SU-DHL-6 (cell line): ENCODE measurements at regions not wholly inside any gene's neighbourhood (a gene's known extent, or its start where the extent isn't known, plus 50 kb on each side); places are given as distances from the start of the nearest gene placed in this dataset.

Experiments used
- H2AFZ ChIP-seq: fragments of 200-600 bp; sonication (generic); 2 replicates; pipeline ENCODE4 v1.6.1; 2014; ENCODE audit warnings: low read depth, mild to moderate bottlenecking, moderate library complexity, mixed read lengths, antibody characterized with exemption, low read length; ENCODE audit not compliant: severe bottlenecking
- H3F3A ChIP-seq: fragments of 200-600 bp; shearing (Covaris generic); 2 replicates; pipeline ENCODE4 v1.6.0; 2016; ENCODE audit warnings: antibody characterized with exemption, mild to moderate bottlenecking; ENCODE audit not compliant: insufficient read depth
- H3K27ac ChIP-seq: fragments of 200-600 bp; sonication (generic); 2 replicates; pipeline ENCODE4 v1.5.1; 2016; ENCODE audit warnings: low read depth, mild to moderate bottlenecking, low read length, moderate library complexity, mixed read lengths
- H3K27me3 ChIP-seq: fragments of 200-600 bp; sonication (generic), shearing (Covaris generic); 2 replicates; pipeline ENCODE4 v1.6.0; 2014; ENCODE audit warnings: mild to moderate bottlenecking, low read length
- H3K36me3 ChIP-seq: fragments of 200-600 bp; sonication (generic); 2 replicates; pipeline ENCODE4 v1.6.1; 2014; ENCODE audit warnings: mild to moderate bottlenecking, low read length, mixed read lengths
- H3K4me2 ChIP-seq: fragments of 300-600, 200-600 bp; shearing (Covaris generic), sonication (generic); 2 replicates; pipeline ENCODE4 v1.6.0; 2014; ENCODE audit warnings: low read length, low read depth, mild to moderate bottlenecking; ENCODE audit not compliant: poor library complexity, severe bottlenecking
- H3K4me3 ChIP-seq: fragments of 200-600 bp; sonication (generic); 2 replicates; pipeline ENCODE4 v1.5.1; 2014; ENCODE audit warnings: antibody characterized with exemption, low read length, mild to moderate bottlenecking, mixed read lengths; ENCODE audit not compliant: insufficient read depth, poor library complexity, severe bottlenecking
- H3K79me2 ChIP-seq: fragments of 200-600 bp; sonication (generic); 2 replicates; pipeline ENCODE4 v1.6.1; 2014; ENCODE audit warnings: mild to moderate bottlenecking, low read length, moderate library complexity; ENCODE audit not compliant: insufficient read depth
- H3K9ac ChIP-seq: fragments of 200-600 bp; sonication (generic); 2 replicates; pipeline ENCODE4 v1.7.0; 2014; ENCODE audit warnings: mild to moderate bottlenecking, low read length
- H3K9me2 ChIP-seq: fragments of 200-600 bp; sonication (generic); replicated peaks from 2 replicates; pipeline ENCODE4 v1.6.1; 2014; ENCODE audit warnings: low read length; ENCODE audit not compliant: insufficient read depth
- H3K9me3 ChIP-seq: fragments of 200-600 bp; sonication (generic); 2 replicates; pipeline ENCODE4 v1.6.1; 2014; ENCODE audit warnings: low read length, mixed read lengths; ENCODE audit not compliant: insufficient read depth
- H4K20me1 ChIP-seq: fragments of 200-600 bp; sonication (generic); 2 replicates; pipeline ENCODE4 v1.6.1; 2014; ENCODE audit warnings: low read depth, mild to moderate bottlenecking, antibody characterized with exemption, low read length, moderate library complexity, mixed read lengths
- EZH2phosphoT487 ChIP-seq: fragments of 200-600 bp; sonication (generic), shearing (Covaris generic); conservative IDR thresholded peaks from 2 replicates; pipeline ENCODE4 v1.6.1; 2018; ENCODE audit warnings: mild to moderate bottlenecking, antibody characterized with exemption, low read length, moderate library complexity, mixed read lengths
- TF ChIP-seq, protein P1 (sequence below): fragments of 200-600 bp; sonication (generic); IDR thresholded peaks from one replicate; pipeline ENCODE4 v1.5.1; 2017; ENCODE audit warnings: antibody characterized with exemption, mild to moderate bottlenecking, low read length, moderate library complexity; ENCODE audit not compliant: insufficient read depth, poor library complexity, severe bottlenecking

DNA sequence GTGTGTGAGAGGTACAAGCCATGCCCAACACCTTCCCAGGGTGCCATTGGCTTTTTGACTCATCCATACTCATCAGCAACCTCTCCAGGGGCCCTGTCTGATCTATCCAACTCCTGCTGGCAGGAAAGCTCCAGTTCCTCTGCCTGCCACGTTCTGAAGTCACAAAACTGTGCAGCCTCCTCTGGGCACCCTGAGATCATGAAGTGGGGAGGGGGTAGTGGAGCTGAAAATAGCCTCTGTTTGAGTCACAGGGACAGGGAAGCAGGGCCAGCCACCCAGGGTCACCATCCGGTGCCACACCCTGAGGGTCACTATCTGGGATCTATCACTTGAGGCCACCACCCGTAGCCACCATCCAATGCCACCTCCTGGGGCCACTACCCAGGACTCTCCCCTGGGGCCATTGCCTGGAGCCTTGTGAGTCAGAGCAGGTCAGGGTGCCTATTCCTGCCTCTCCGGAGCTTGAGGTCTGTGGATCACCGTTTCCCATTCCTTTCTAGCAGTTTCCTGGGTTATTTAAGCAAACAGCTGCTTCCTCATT is 172.1 kb downstream of the NUFIP1 start:
- Histone ChIP-seq H3K9ac (no peak overlapping the region), H3K9me3 (no peaks in the 10 kb centered on the region), H2AFZ (no peak overlapping the region), H3K4me3 (no peak overlapping the region), H3K79me2 (no peaks in the 10 kb centered on the region), H3K4me2 (no peak overlapping the region), H3K27ac (no peak overlapping the region), H3K9me2 (no peaks in the 10 kb centered on the region), H4K20me1 (no peaks in the 10 kb centered on the region), H3K27me3 (no peaks in the 10 kb centered on the region), H3K36me3 (no peaks in the 10 kb centered on the region), H3F3A (no peaks in the 10 kb centered on the region)
- TF ChIP-seq EZH2phosphoT487 = no peak
- TF ChIP-seq, protein P1, sequence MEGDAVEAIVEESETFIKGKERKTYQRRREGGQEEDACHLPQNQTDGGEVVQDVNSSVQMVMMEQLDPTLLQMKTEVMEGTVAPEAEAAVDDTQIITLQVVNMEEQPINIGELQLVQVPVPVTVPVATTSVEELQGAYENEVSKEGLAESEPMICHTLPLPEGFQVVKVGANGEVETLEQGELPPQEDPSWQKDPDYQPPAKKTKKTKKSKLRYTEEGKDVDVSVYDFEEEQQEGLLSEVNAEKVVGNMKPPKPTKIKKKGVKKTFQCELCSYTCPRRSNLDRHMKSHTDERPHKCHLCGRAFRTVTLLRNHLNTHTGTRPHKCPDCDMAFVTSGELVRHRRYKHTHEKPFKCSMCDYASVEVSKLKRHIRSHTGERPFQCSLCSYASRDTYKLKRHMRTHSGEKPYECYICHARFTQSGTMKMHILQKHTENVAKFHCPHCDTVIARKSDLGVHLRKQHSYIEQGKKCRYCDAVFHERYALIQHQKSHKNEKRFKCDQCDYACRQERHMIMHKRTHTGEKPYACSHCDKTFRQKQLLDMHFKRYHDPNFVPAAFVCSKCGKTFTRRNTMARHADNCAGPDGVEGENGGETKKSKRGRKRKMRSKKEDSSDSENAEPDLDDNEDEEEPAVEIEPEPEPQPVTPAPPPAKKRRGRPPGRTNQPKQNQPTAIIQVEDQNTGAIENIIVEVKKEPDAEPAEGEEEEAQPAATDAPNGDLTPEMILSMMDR = no peak

DNA sequence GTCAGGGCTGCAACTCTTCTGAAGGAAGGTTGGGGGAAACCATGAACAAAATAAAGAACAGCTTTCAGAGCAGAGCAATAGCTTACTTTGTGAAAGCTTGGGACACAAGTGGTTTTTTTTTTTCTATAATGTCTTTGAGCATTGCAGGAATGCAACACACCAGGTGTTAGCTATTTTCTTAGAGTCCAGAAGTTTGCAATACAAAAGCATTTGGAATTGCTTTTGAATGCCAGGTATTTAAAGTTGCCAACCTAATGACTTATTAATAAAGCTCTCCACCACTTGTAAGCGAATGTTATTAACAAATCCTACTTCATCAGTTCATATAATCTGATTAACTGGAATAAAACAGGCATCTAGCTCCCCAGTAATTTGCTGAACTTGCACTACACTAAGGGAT is 172.6 kb downstream of the NUFIP1 start:
- H3K79me2 ChIP-seq = no peaks in the 10 kb centered on the region
- H3K27me3 ChIP-seq = no peaks in the 10 kb centered on the region
- H3K36me3 ChIP-seq = no peaks in the 10 kb centered on the region
- H3K4me3 ChIP-seq = no peak overlapping the region
- no peak overlapping the region for H2AFZ ChIP-seq
- no peaks in the 10 kb centered on the region for H3K9me2 ChIP-seq
- H3K9me3 ChIP-seq = no peaks in the 10 kb centered on the region
- no peaks in the 10 kb centered on the region for H3F3A ChIP-seq
- no peak overlapping the region for H3K9ac ChIP-seq
- TF ChIP-seq EZH2phosphoT487 = no peak
- TF ChIP-seq, protein P1 = no peak
- no peaks in the 10 kb centered on the region for H4K20me1 ChIP-seq
- H3K4me2 ChIP-seq = no peak overlapping the region
- no peak overlapping the region for H3K27ac ChIP-seq

DNA sequence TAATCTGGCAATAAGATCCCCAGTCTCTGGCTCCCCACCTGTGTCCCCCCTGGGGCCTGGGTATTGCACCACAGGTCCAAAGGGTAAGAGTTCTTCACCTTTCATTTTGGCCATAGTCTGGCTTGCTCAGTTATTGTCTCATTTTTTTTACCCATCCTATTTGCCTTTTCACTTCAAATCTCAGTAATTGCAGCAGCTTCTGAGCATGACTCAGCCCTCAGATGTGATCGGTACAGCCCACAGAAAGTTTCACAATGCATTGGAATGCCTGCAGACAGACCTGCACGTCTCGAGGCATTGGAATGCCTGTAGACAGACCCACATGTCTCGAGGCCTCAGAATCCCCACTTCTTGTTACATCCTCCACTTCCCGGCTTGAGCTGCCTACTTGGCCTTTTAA is 173.6 kb downstream of the NUFIP1 start:
- Histone ChIP-seq H2AFZ (no peak overlapping the region), H3K9me3 (no peaks in the 10 kb centered on the region)

More for the DNA sequence above, 173.6 kb downstream of the NUFIP1 start:
- H3K4me2 ChIP-seq = no peak overlapping the region
- TF ChIP-seq, protein P1 = no peak
- TF ChIP-seq EZH2phosphoT487 = no peak
- H3K36me3 ChIP-seq = no peaks in the 10 kb centered on the region
- H3K9ac ChIP-seq = no peak overlapping the region
- no peak overlapping the region for H3K27ac ChIP-seq
- H3K27me3 ChIP-seq = no peaks in the 10 kb centered on the region
- no peaks in the 10 kb centered on the region for H4K20me1 ChIP-seq
- no peaks in the 10 kb centered on the region for H3F3A ChIP-seq
- H3K9me2 ChIP-seq = no peaks in the 10 kb centered on the region
- no peak overlapping the region for H3K4me3 ChIP-seq
- no peaks in the 10 kb centered on the region for H3K79me2 ChIP-seq
